Body of pancreas (tissue), 4 donors: ENCODE measurements at regions not wholly inside any gene's neighbourhood (a gene's known extent, or its start where the extent isn't known, plus 50 kb on each side); places are given as distances from the start of the nearest gene placed in this dataset.

Source experiments
- POLR2A ChIP-seq, 3 donors: fragments of 450-650 bp; IDR thresholded peaks; one replicate each; pipeline ENCODE4 v1.6.1; 2016; ENCODE audit warnings: antibody characterized with exemption in 3 of 3, mild to moderate bottlenecking in 2 of 3
- TF ChIP-seq, protein P1 (sequence below), 7 experiments: fragments of 450-650 bp in 4 of 7; fragments of 200-600 bp in 3 of 7; sonication (generic) in 3 of 7; IDR thresholded peaks; one replicate each; pipeline ENCODE4 v1.5.1; 2016 to 2019; ENCODE audit warnings: antibody characterized with exemption in 7 of 7

DNA sequence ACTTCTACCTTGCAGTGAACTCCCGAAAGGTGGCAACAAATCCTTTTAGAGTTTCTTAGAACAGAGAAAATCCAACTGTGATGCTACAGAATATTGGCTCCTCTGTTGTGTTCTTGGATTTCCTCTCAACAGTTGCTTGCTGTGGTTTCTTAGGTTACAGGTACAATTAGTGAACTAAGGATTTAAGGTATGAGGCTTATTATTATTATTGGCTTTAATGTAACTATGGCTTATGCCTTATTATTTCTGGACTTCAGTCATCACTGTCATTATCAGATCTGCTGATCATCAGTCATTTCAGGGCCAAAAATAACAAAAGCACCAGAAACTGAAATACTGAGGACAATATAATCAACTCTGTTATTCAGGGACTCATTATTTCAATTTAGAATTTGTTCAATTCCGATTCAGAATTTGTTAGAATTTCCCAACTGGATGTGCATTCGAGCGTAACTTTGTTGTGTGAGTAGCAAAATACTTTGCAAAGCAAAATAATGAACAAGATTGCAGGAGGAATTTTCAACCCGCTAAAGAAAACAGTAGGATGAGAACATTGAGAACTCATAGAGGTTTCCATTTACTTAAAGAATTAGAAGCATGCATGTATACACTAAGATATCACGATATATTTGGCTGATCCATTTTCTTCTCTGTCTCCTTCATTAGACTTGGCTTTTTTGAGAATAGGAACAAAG lies 65.5 kb upstream of the AK4 start:
- TF ChIP-seq, protein P1, sequence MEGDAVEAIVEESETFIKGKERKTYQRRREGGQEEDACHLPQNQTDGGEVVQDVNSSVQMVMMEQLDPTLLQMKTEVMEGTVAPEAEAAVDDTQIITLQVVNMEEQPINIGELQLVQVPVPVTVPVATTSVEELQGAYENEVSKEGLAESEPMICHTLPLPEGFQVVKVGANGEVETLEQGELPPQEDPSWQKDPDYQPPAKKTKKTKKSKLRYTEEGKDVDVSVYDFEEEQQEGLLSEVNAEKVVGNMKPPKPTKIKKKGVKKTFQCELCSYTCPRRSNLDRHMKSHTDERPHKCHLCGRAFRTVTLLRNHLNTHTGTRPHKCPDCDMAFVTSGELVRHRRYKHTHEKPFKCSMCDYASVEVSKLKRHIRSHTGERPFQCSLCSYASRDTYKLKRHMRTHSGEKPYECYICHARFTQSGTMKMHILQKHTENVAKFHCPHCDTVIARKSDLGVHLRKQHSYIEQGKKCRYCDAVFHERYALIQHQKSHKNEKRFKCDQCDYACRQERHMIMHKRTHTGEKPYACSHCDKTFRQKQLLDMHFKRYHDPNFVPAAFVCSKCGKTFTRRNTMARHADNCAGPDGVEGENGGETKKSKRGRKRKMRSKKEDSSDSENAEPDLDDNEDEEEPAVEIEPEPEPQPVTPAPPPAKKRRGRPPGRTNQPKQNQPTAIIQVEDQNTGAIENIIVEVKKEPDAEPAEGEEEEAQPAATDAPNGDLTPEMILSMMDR (IDR thresholded peaks at IDR 0.05) = no peak
- TF ChIP-seq POLR2A (IDR thresholded peaks at IDR 0.05) = no peak
